Mucosa of gallbladder (tissue), 1 donor: ENCODE measurements at regions not wholly inside any gene's neighbourhood (a gene's known extent, or its start where the extent isn't known, plus 50 kb on each side); places are given as distances from the start of the nearest gene placed in this dataset.

ENCODE experiments used
- DNase-seq: peaks from one replicate; pipeline ENCODE4 v3.0.0-alpha.2; 2020; ENCODE audit warnings: low spot score
- donor health status: DM: no; HTN: no; CAD: no.

GRCh38 chr1:5568321-5568720 is 423.9 kb downstream of the NPHP4 start:
- DNase-seq = no peak

DNA sequence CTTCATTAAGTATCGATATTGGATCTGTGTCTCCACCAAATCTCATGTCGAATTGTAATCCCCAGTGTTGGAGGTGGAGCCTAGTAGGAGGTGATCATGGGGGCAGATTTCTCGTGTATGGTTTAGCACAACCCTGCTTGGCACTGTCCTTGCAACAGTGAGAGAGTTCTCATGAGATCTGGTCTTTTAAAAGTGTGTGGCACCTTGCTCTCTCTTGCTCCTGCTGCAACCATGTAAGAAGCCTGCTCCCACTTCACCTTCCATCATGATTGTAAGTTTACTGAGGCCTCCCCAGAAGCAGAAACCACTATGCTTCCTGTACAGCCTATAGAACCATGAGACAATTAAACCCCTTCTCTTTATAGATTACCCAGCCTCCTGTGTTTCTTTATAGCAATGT is 424.4 kb downstream of the NPHP4 start:
- no peak for DNase-seq

DNA sequence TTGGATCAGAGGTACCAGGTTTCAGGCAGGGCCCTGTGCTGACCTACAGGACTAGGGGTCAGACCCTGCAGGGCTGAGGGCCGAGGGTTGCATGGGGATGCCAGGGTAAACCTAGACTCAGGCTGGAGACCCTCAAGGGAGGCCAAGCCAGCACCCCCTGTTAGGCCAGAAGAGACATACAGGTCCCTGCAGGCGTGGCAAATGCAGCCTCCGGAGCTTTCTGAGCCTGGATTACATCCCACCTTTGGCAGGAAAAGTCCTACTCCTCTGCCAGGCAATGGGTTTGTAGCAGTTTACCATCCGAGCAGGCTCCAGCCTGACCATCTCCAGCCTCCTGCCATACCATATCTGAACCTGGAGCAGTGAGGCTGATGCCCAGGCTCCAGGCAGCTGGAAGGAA is 425.3 kb downstream of the NPHP4 start:
- DNase-seq = no peak

- no peak for DNase-seq
Measured at GRCh38 chr1:5565281-5566125, 426.7 kb downstream of the NPHP4 start.

GRCh38 chr1:5564578-5565257 is 427.5 kb downstream of the NPHP4 start:
- no peak for DNase-seq

GRCh38 chr1:5563861-5564577 is 428.2 kb downstream of the NPHP4 start:
- DNase-seq = no peak

DNA sequence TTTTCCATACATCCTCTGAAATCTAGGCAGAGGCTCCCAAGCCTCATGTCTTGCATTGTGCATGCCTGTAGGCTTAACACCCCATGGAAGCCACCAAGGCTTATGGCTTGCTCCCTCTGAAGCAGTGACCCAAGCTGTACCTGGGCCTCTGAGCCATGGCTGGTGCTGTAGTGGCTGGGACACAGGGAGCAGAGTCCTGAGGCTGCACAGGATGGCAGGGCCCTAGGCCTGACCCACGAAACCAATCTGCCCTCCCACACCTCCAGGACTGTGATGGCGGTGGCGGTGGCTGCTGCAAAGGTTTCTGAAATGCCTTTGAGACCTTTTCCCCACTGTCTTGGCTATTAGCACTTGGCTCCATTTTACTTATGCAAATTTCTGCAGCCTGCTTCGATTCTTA is 429.5 kb downstream of the NPHP4 start:
- DNase-seq = no peak

DNA sequence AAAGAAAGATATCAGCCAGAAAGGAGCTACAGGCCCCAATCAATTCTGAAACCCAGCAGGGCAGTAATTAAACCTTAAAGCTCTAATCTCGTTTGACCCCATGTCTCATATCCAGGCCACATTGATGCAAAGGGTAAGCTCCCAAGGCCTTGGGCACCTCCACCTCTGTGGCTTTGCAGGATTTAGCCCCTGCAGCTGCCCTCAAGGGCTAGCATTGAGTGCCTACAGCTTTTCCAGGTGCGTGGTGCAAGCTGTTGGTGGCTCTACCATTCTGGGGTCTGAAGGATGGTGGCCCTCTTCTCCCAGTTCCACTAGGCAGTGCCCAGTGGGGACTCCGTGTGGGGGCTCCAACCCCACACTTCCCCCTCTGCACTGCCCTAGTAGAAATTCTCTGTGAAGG is 429.9 kb downstream of the NPHP4 start:
- DNase-seq = no peak

DNA sequence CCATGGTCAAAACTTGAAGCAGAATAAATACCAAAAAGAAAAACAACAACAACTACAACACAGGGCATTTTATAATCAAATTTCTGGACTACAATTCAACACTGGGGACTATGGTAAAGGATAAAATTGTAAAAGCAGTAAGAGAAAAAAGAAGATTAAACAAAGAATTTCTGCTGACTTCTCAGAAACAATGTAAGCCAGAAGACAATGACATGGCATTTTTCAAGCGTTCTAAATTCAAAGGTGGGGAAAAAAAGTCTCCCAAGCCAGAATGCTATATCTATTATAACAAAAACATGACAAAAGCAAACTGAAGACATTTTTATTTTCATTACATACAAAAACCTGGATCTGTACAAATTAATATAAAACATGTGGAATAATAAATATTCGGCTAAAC is 433.1 kb downstream of the NPHP4 start:
- DNase-seq = no peak

- no peak for DNase-seq
Measured at GRCh38 chr1:5555853-5556252, 436.4 kb downstream of the NPHP4 start.

DNA sequence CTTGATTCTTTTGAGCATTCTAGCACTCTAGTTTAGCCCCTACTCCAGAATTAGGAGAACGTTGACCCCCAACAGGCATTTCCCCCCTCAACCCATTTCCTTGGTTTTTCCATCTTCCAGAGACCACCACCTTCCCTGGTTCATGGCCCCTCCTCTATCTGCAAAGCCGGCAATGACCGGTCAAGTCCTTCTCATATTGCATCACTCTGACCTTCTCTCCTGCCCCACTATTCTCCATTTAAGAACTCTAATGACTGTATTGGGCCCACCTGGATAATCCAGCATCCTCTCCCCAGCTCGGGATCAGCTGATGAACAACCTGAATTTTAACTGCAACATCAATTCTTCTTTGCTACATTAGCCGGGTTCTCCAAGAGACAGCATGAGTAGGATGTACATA is 437.4 kb downstream of the NPHP4 start:
- DNase-seq = no peak

DNA sequence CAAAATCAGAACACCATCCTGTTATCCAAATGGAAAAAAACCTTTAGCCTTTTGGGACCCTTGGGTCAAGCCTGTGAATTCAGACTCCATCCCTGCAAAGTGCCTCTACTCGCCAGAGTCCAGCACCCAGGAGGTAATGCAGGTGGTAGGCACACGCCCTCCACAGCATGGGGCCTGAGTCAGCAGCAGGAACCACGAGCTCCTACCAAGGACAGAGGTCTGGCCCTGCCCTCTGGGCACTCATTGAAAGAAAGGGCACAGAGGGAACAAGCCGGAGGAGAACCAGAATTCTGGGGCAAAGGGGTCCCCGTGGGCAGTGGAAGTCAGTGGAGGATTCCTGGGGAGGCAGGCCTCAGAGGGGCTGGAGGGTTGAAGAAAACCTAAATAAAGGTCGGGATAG is 438.1 kb downstream of the NPHP4 start:
- DNase-seq = no peak

- DNase-seq = no peak
Measured at GRCh38 chr1:5552787-5553484, 439.3 kb downstream of the NPHP4 start.

GRCh38 chr1:5551274-5551975 is 440.8 kb downstream of the NPHP4 start:
- DNase-seq = peak; percentile 72

DNA sequence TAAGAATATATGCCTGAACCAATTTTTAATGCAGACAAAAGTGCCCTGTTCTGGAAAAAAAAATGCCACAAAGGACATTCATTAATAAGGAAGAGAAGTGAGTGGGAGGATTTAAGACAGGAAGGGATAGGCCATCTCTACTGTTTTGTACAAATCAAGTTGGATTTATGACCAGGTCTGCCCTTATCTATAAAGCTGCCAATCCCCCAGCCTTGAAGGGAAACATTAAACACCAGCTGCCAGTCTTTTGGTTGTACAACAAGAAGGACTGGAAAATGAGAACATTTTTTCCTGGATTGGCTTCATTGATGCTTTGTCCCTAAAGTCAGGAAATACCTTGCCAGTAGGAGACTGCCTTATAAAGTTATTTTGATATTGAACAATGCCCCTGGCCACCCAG is 444.0 kb downstream of the NPHP4 start:
- no peak for DNase-seq

- no peak for DNase-seq
Measured at GRCh38 chr1:5543235-5543634, 449.0 kb downstream of the NPHP4 start.

DNA sequence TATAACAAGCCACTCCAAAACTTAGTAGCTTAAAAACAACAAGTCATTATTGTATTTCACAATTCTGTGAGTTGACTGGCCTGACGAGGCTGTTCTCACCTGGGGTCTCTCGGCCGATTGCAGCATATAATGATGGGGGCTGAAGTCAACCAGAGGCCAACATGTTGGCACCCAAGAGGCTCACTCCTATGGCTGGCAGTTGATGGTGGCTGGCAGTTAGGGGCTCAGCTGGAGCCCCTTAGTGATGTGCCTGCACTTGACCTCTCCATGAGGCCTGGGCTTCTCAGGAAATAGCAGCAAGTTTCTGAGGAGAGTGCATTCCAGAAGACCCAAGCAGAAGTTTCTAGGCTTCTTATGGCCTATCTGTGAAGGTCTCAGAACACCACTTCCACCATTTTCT is 459.4 kb downstream of the NPHP4 start:
- DNase-seq = no peak

DNA sequence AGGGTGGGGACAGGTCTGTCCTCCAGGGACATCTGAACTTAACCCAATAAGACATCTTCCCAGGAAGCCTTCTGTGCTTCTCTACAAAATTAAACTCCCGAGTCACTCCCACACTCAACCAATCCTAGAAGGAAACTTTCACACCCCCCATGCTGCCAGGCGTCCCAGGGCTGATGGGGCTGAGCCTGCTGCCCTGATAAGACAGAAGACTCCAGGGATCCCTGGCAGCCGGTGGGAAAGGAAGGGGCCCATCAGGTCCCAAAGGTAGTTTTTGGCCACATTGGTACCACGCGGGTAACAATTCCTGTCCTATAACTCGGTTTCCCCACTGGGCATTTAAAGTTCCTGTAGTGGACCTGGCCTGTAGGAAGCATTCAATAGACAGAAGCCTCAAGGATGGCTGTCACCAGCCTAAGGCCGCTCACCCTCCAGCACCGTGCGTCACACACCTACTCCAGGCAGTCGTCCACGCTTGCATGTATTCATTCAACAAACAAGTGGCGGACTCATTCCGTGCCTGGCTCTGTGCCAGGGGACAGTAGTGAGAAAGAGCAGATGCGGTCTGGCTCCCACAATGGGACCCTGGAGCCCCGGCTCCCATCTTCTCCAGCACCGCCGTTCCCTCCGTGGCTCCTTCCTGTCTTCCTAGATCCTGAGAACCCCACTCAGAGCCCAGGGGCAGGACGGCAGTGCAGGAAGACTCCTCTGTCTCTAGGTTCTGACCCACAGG is 465.2 kb downstream of the NPHP4 start:
- no peak for DNase-seq

- DNase-seq = no peak
Measured at GRCh38 chr1:5526385-5526750, 465.9 kb downstream of the NPHP4 start.

DNA sequence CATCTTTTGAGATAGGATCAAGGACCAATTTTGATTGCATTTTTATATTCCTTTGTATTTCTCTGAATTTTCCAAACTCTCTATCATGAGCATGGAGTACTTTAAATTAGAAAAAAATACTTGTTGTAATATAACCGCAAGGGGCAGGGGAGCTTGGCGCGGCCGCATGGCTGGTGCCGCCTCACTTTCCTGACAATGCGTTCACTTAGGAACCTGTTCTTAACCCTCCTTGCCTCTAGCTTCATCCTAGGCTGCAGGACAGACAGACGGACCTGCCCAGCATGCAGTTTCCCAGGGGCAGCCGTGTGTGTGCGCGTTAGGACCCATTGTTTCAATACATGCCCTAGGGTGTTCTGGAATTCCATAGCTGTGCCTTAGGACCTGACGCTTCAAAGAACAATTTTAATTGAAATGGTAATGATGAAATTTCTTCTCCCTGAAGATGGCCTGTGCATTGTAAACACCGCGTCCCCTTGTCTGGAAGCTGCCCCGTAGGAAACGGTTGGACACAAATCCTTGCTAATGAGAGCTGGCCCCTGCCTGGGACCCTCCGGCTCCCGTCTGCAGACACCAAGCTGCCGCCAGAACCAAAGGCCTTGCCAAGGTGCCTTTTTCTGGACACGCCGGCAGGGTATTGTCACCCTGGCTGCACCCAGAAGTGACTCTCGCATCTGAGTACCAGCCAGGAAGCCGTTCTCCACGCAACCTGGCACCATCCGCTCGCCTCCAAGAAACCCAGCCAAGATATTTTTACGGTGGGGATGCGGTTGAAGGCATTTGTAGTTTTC is 466.4 kb downstream of the NPHP4 start:
- no peak for DNase-seq
